ENCODE measurements at regions not wholly inside any gene's neighbourhood (a gene's known extent, or its start where the extent isn't known, plus 50 kb on each side); places are given as distances from the start of the nearest gene placed in this dataset.

GRCh38 chr6:145483191-145483996 is 251.9 kb downstream of the EPM2A start:
- DNase-seq: no peak

GRCh38 chr6:145485288-145485687 is 250.0 kb downstream of the EPM2A start:
- no peak for DNase-seq

GRCh38 chr6:145486306-145486705 is 249.0 kb downstream of the EPM2A start:
- DNase-seq: no peak

- DNase-seq: no peak
These were observed 245.7 kb downstream of the EPM2A start for GRCh38 chr6:145489583-145489982.

- no peak for DNase-seq
These were observed 245.3 kb downstream of the EPM2A start for GRCh38 chr6:145490068-145490467.

- no peak for DNase-seq
These were observed 244.2 kb downstream of the EPM2A start for GRCh38 chr6:145491126-145491525.

- DNase-seq: no peak
These were observed 238.3 kb downstream of the EPM2A start for GRCh38 chr6:145497006-145497405.

- no peak for DNase-seq
These were observed 236.9 kb downstream of the EPM2A start for GRCh38 chr6:145498425-145498824.

- DNase-seq: no peak
These were observed 232.9 kb downstream of the EPM2A start for GRCh38 chr6:145502416-145502815.

GRCh38 chr6:145506136-145506535 is 229.2 kb downstream of the EPM2A start:
- DNase-seq: no peak

- no peak for DNase-seq
These were observed 228.8 kb downstream of the EPM2A start for GRCh38 chr6:145506565-145506964.

- no peak for DNase-seq
These were observed 228.1 kb downstream of the EPM2A start for GRCh38 chr6:145507239-145507638.

- no peak for DNase-seq
These were observed 227.2 kb downstream of the EPM2A start for GRCh38 chr6:145508107-145508506.

GRCh38 chr6:145517492-145517891 is 217.8 kb downstream of the EPM2A start:
- DNase-seq: no peak

GRCh38 chr6:145525038-145525437 is 210.3 kb downstream of the EPM2A start:
- no peak for DNase-seq

- DNase-seq: peak; percentile 23
These were observed 205.7 kb downstream of the EPM2A start for GRCh38 chr6:145529582-145529981.

- DNase-seq: no peak
These were observed 204.9 kb downstream of the EPM2A start for GRCh38 chr6:145530454-145530853.

GRCh38 chr6:145531032-145531431 is 204.3 kb downstream of the EPM2A start:
- peak; percentile 47 for DNase-seq

- DNase-seq: no peak
These were observed 203.5 kb downstream of the EPM2A start for GRCh38 chr6:145531822-145532221.

- DNase-seq: no peak
These were observed 203.0 kb downstream of the EPM2A start for GRCh38 chr6:145532361-145532760.

- DNase-seq: peak; percentile 65
These were observed 200.3 kb downstream of the EPM2A start for GRCh38 chr6:145534989-145535388.

- DNase-seq: no peak
These were observed 196.3 kb downstream of the EPM2A start for GRCh38 chr6:145538989-145539388.

GRCh38 chr6:145539831-145540230 is 195.5 kb downstream of the EPM2A start:
- no peak for DNase-seq

GRCh38 chr6:145540741-145541140 is 194.6 kb downstream of the EPM2A start:
- DNase-seq: no peak

GRCh38 chr6:145544041-145544440 is 191.3 kb downstream of the EPM2A start:
- DNase-seq: no peak

Data from NCI-H1092 (cell line).